Breast epithelium (tissue), 4 donors: ENCODE measurements at regions not wholly inside any gene's neighbourhood (a gene's known extent, or its start where the extent isn't known, plus 50 kb on each side); places are given as distances from the start of the nearest gene placed in this dataset.

ENCODE experiments used
- DNase-seq, 2 donors: peaks; one replicate each; pipeline ENCODE4 v3.0.0-alpha.2; 2019; ENCODE audit warnings: low spot score in 2 of 2
- H3K27ac ChIP-seq, 2 donors: fragments of 200-600 bp; sonication (generic) in 1 of 2; one replicate each; pipeline ENCODE4 v1.5.1; 2016 to 2019; ENCODE audit warnings: mild to moderate bottlenecking in 1 of 2
- H3K27me3 ChIP-seq, 2 donors: fragments of 200-600 bp; sonication (generic) in 1 of 2; one replicate each; pipeline versions ENCODE4 v1.5.1 to v1.6.0; 2017 to 2019; ENCODE audit warnings: control low read depth in 1 of 2, mild to moderate bottlenecking in 1 of 2
- H3K36me3 ChIP-seq: fragments of 200-600 bp; one replicate; pipeline ENCODE4 v1.5.1; 2019
- H3K4me1 ChIP-seq, 2 donors: fragments of 200-600 bp; sonication (generic); one replicate each; pipeline ENCODE4 v1.5.1; 2016 to 2019; ENCODE audit warnings: control low read depth in 1 of 2
- H3K4me3 ChIP-seq, 3 donors: fragments of 200-600 bp; sonication (generic); 1 replicate in 2 of 3; 2 replicates in 1 of 3; pipeline ENCODE4 v1.5.1; 2016 to 2019; ENCODE audit warnings: mild to moderate bottlenecking in 3 of 3, moderate library complexity in 2 of 3
- H3K9me3 ChIP-seq, 2 donors: fragments of 200-600 bp; sonication (generic) in 1 of 2; one replicate each; pipeline ENCODE4 v1.5.1; 2016 to 2019; ENCODE audit warnings: control low read depth in 1 of 2
- CTCF ChIP-seq, 3 donors: fragments of 450-650 bp; IDR thresholded peaks; one replicate each; pipeline ENCODE4 v1.5.1; 2016 to 2017; ENCODE audit warnings: antibody characterized with exemption in 3 of 3, mild to moderate bottlenecking in 3 of 3, moderate library complexity in 3 of 3
- POLR2A ChIP-seq: fragments of 450-650 bp; IDR thresholded peaks from one replicate; pipeline ENCODE4 v1.6.1; 2016; ENCODE audit warnings: antibody characterized with exemption, mild to moderate bottlenecking, moderate library complexity
- POLR2AphosphoS5 ChIP-seq, 3 donors: sonication (generic); formaldehyde crosslinking; IDR thresholded peaks; one replicate each; pipeline ENCODE4 v1.6.1; 2017; ENCODE audit warnings: antibody characterized with exemption in 3 of 3
- intact Hi-C: fragments of 100-400 bp; cut with DNase I; formaldehyde crosslinking; loops from one replicate; pipeline ENCODE4 v1.15.1; 2023; ENCODE audit warnings: low total_unique reads

- Histone ChIP-seq H3K9me3 (no peaks in the 10 kb centered on the region), H3K27me3 (no peaks in the 10 kb centered on the region), H3K4me1 (no peaks in the 10 kb centered on the region), H3K4me3 (no peak overlapping the region), H3K36me3 (no peaks in the 10 kb centered on the region), H3K27ac (no peak overlapping the region)
- no peak for DNase-seq
- TF ChIP-seq POLR2AphosphoS5 (IDR thresholded peaks at IDR 0.05) (no peak), CTCF (IDR thresholded peaks at IDR 0.05) (no peak), POLR2A (no peak)
- intact Hi-C loops = no loop called here
These were observed 459.2 kb downstream of the RNF144B start for GRCh38 chr6:18846327-18846726.

- no peaks in the 10 kb centered on the region for H3K27me3 ChIP-seq
- H3K27ac ChIP-seq = no peak overlapping the region
- TF ChIP-seq POLR2A (no peak), CTCF (IDR thresholded peaks at IDR 0.05) (no peak), POLR2AphosphoS5 (IDR thresholded peaks at IDR 0.05) (no peak)
- no peak overlapping the region for H3K4me3 ChIP-seq
- no peaks in the 10 kb centered on the region for H3K9me3 ChIP-seq
- H3K36me3 ChIP-seq = no peaks in the 10 kb centered on the region
- DNase-seq = no peak
- H3K4me1 ChIP-seq = no peaks in the 10 kb centered on the region
- intact Hi-C loops = no loop called here
These were observed 474.1 kb downstream of the RNF144B start for GRCh38 chr6:18861204-18861603.

GRCh38 chr6:18883268-18883667 lies 496.1 kb downstream of the RNF144B start:
- no peak for DNase-seq
- TF ChIP-seq CTCF (IDR thresholded peaks at IDR 0.05) (no peak), POLR2A (no peak), POLR2AphosphoS5 (IDR thresholded peaks at IDR 0.05) (no peak)
- Histone ChIP-seq H3K27ac (no peak overlapping the region), H3K9me3 (no peaks in the 10 kb centered on the region), H3K36me3 (no peaks in the 10 kb centered on the region), H3K27me3 (no peaks in the 10 kb centered on the region), H3K4me1 (no peaks in the 10 kb centered on the region), H3K4me3 (no peak overlapping the region)
- intact Hi-C loops = no loop called here

GRCh38 chr6:18883851-18884250 lies 496.7 kb downstream of the RNF144B start:
- TF ChIP-seq POLR2A (no peak), CTCF (IDR thresholded peaks at IDR 0.05) (no peak), POLR2AphosphoS5 (IDR thresholded peaks at IDR 0.05) (no peak)
- Histone ChIP-seq H3K4me1 (no peaks in the 10 kb centered on the region), H3K27me3 (no peaks in the 10 kb centered on the region), H3K9me3 (no peaks in the 10 kb centered on the region), H3K36me3 (no peaks in the 10 kb centered on the region), H3K4me3 (no peak overlapping the region), H3K27ac (no peak overlapping the region)
- no peak for DNase-seq
- intact Hi-C loops = no loop called here

- intact Hi-C loops = no loop called here
- no peak for TF ChIP-seq POLR2AphosphoS5 (IDR thresholded peaks at IDR 0.05)
- no peak for TF ChIP-seq CTCF (IDR thresholded peaks at IDR 0.05)
- no peak for TF ChIP-seq POLR2A
- Histone ChIP-seq H3K4me3 (no peak overlapping the region), H3K36me3 (peaks cover 6% of the 10 kb centered on the region), H3K27me3 (no peaks in the 10 kb centered on the region), H3K27ac (no peak overlapping the region), H3K9me3 (no peaks in the 10 kb centered on the region), H3K4me1 (no peaks in the 10 kb centered on the region)
- no peak for DNase-seq
These were observed 506.6 kb downstream of the RNF144B start for GRCh38 chr6:18893540-18894269.
